HEK293 (cell line): ENCODE measurements at regions not wholly inside any gene's neighbourhood (a gene's known extent, or its start where the extent isn't known, plus 50 kb on each side); places are given as distances from the start of the nearest gene placed in this dataset.
A peak's percentile ranks its signal among the peaks of the same experiment; 100 is the strongest.

Experiments
- CTCF ChIA-PET: fragments of 350-600 bp; formaldehyde crosslinking; extraction: SDS; loops from one replicate; lab custom pipeline; 2021; ENCODE audit warnings: antibody characterized with exemption; lab: Yijun Ruan, JAX
- POLR2A ChIA-PET: fragments of 300-600 bp; formaldehyde crosslinking; extraction: SDS; loops from one replicate; lab custom pipeline; 2020; ENCODE audit warnings: antibody characterized with exemption, inconsistent platforms; lab: Yijun Ruan, JAX
- H3K27ac ChIP-seq: fragments of 200-500 bp; sonication (Bioruptor generic); 2 replicates; pipeline ENCODE4 v1.5.1; 2014; ENCODE audit warnings: low read depth, low read length, control low read depth, inconsistent platforms; ENCODE audit errors: extremely low read depth
- H3K36me3 ChIP-seq, 2 experiments: fragments of 200-500 bp in 1 of 2; sonication (Bioruptor generic) in 1 of 2; 1 replicate in 1 of 2; 2 replicates in 1 of 2; pipeline ENCODE4 v1.5.1; 2014 to 2017; ENCODE audit warnings: inconsistent platforms in 2 of 2, low read length in 2 of 2; ENCODE audit not compliant: control insufficient read depth in 2 of 2, insufficient read depth in 1 of 2
- H3K4me1 ChIP-seq: fragments of 200-500 bp; sonication (Bioruptor generic); 2 replicates; pipeline ENCODE4 v1.5.1; 2014; ENCODE audit warnings: mild to moderate bottlenecking, low read length, inconsistent platforms; ENCODE audit not compliant: control insufficient read depth, insufficient read depth
- H3K4me3 ChIP-seq: 2 replicates; pipeline ENCODE4 v1.5.1; 2011; ENCODE audit warnings: low read depth, mild to moderate bottlenecking, control low read depth, low read length, moderate library complexity
- H3K9me3 ChIP-seq: fragments of 200-500 bp; sonication (Bioruptor generic); 2 replicates; pipeline ENCODE4 v1.5.1; 2014; ENCODE audit warnings: low read depth, low read length, inconsistent platforms; ENCODE audit not compliant: control insufficient read depth, insufficient read depth
- BCL11A ChIP-seq: fragments of 450-650 bp; formaldehyde crosslinking; IDR thresholded peaks from 2 replicates; pipeline ENCODE4 v1.5.1; 2016; ENCODE audit warnings: low read depth, missing biosample characterization, missing genetic modification characterization
- KLF7 ChIP-seq: fragments of 450-650 bp; formaldehyde crosslinking; IDR thresholded peaks from 2 replicates; pipeline ENCODE4 v1.5.1; 2016; ENCODE audit warnings: missing biosample characterization, missing genetic modification characterization, borderline replicate concordance
- SCRT2 ChIP-seq: fragments of 450-650 bp; formaldehyde crosslinking; IDR thresholded peaks from 2 replicates; pipeline ENCODE4 v1.5.1; 2016; ENCODE audit warnings: missing biosample characterization, missing genetic modification characterization
- ZNF133 ChIP-seq: fragments of 450-650 bp; formaldehyde crosslinking; IDR thresholded peaks from 2 replicates; pipeline ENCODE4 v1.5.1; 2016; ENCODE audit warnings: missing biosample characterization, missing genetic modification characterization
- ZNF202 ChIP-seq: fragments of 450-650 bp; formaldehyde crosslinking; IDR thresholded peaks from 2 replicates; pipeline ENCODE4 v1.5.1; 2016; ENCODE audit warnings: missing biosample characterization, missing genetic modification characterization, borderline replicate concordance
- ZNF221 ChIP-seq: fragments of 450-650 bp; formaldehyde crosslinking; IDR thresholded peaks from 2 replicates; pipeline ENCODE4 v1.5.1; 2017; ENCODE audit warnings: missing biosample characterization, missing genetic modification characterization, borderline replicate concordance
- ZNF48 ChIP-seq: fragments of 450-650 bp; formaldehyde crosslinking; IDR thresholded peaks from 2 replicates; pipeline ENCODE4 v1.5.1; 2016; ENCODE audit warnings: missing biosample characterization, missing genetic modification characterization
- ZNF530 ChIP-seq: fragments of 450-650 bp; formaldehyde crosslinking; IDR thresholded peaks from 2 replicates; pipeline ENCODE4 v1.5.1; 2016; ENCODE audit warnings: low read depth, missing biosample characterization, missing genetic modification characterization
- ZNF555 ChIP-seq: fragments of 450-650 bp; formaldehyde crosslinking; conservative IDR thresholded peaks from 2 replicates; pipeline ENCODE4 v1.5.1; 2017; ENCODE audit warnings: missing biosample characterization, mild to moderate bottlenecking, missing genetic modification characterization, inconsistent platforms
- ZNF658 ChIP-seq: fragments of 450-650 bp; formaldehyde crosslinking; IDR thresholded peaks from 2 replicates; pipeline ENCODE4; 2016; ENCODE audit warnings: missing biosample characterization, missing genetic modification characterization
- ZNF670 ChIP-seq: fragments of 450-650 bp; formaldehyde crosslinking; IDR thresholded peaks from 2 replicates; pipeline ENCODE4 v1.5.1; 2016; ENCODE audit warnings: missing biosample characterization, missing genetic modification characterization, low read depth
- ZNF76 ChIP-seq: fragments of 450-650 bp; formaldehyde crosslinking; IDR thresholded peaks from 2 replicates; pipeline ENCODE4; 2016; ENCODE audit warnings: low read depth, missing biosample characterization, missing genetic modification characterization, borderline replicate concordance
- ZNF776 ChIP-seq: fragments of 450-650 bp; formaldehyde crosslinking; IDR thresholded peaks from 2 replicates; pipeline ENCODE4 v1.5.0; 2017; ENCODE audit warnings: missing biosample characterization, missing genetic modification characterization, borderline replicate concordance
- ZNF777 ChIP-seq: fragments of 450-650 bp; formaldehyde crosslinking; IDR thresholded peaks from 2 replicates; pipeline ENCODE4 v1.5.1; 2017; ENCODE audit warnings: missing biosample characterization, missing genetic modification characterization, borderline replicate concordance
- TF ChIP-seq, protein P1 (sequence below): fragments of 450-650 bp; formaldehyde crosslinking; IDR thresholded peaks from 2 replicates; pipeline ENCODE4 v1.5.1; 2016; ENCODE audit warnings: missing biosample characterization, missing genetic modification characterization, low read depth

DNA sequence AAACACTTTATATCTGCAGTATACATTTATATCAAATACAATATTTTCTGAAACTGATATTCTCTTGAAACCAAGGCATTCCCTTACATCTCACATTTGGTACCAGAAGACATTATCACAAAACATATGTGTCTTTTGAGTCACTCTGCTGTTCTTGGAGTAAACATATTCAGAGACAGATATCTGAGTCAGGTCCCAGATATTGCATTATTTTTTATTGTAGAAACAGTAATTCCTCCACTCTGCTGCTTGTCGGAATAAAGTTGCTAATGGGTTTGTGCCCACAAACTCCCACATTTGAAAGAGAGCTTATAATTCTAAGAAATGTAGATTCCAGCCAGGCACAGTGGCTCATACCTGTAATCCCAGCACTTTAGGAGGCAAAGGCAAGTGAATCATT lies 261.1 kb upstream of the DAPK1 start:
- H3K4me1 ChIP-seq: no peaks in the 10 kb centered on the region
- H3K36me3 ChIP-seq: no peaks in the 10 kb centered on the region
- H3K4me3 ChIP-seq: no peak overlapping the region
- H3K27ac ChIP-seq: no peak overlapping the region
- H3K9me3 ChIP-seq: no peaks in the 10 kb centered on the region
- ChIA-PET CTCF (no interaction called here), POLR2A (no interaction called here)
- TF ChIP-seq ZNF777 (tag by site-specific recombination) (no peak), BCL11A (tag by site-specific recombination) (no peak)

- Histone ChIP-seq H3K4me3 (no peak overlapping the region), H3K36me3 (no peaks in the 10 kb centered on the region)
- TF ChIP-seq ZNF48 (no peak), ZNF555 (tag by site-specific recombination) (no peak)
- TF ChIP-seq, all 188 proteins: peak for 0
- H3K4me1 ChIP-seq: no peaks in the 10 kb centered on the region
- no peaks in the 10 kb centered on the region for H3K9me3 ChIP-seq
- ChIA-PET CTCF (interaction anchor here (0.6 kb wide), 1 partner anchor 9 kb away, joined by 3 read pairs; no protein-coding TSS in a partner anchor), POLR2A (no interaction called here)
- no peak overlapping the region for H3K27ac ChIP-seq
Observed at GRCh38 chr9:87237336-87237735, 260.3 kb upstream of the DAPK1 start.

DNA sequence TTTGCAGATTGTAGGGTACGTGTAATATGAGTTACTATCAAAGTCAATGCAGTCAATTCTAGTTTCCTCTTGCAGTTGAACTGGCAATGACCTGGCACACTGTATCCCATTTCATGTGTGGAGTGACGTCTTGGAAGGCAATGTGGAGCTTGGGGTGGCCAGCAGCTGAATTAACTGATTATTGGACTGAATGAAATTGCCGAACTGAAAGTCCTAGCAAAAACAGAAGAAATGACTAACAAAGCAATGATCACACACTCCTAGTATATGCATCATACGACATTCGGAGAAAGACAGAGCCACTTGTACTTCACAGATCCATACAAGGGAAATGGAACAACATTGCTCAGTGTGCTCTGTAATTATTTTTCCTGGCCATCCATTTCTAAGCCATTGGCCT lies 259.1 kb upstream of the DAPK1 start:
- POLR2A ChIA-PET: no interaction called here
- Histone ChIP-seq H3K9me3 (no peaks in the 10 kb centered on the region), H3K4me3 (no peak overlapping the region), H3K27ac (no peak overlapping the region), H3K4me1 (no peaks in the 10 kb centered on the region), H3K36me3 (no peaks in the 10 kb centered on the region)
- CTCF ChIA-PET: no interaction called here
- TF ChIP-seq ZNF133 (peak; percentile 64; the same call in 1 of the 2 replicates), ZNF221 (tag by site-specific recombination) (no peak), ZNF777 (tag by site-specific recombination) (no peak)

DNA sequence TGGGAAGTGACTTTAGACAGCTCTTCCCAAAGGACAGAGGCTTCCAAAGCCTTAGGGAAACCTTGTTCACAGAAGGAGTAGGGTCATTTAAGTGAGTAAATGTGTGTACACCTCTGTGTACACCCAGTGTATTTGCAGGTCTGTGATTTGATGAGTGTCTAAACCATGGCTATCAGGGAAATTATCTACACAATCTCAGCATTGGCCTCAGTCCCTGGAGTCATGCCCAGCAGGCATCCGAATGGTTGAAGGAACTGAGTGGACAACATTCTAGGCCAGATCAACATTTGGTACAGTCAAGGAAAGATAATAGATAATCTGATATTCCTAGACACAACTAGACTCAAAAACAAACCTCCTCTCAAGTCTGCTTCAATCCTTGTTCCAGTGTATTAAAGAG lies 258.4 kb upstream of the DAPK1 start:
- POLR2A ChIA-PET: no interaction called here
- TF ChIP-seq ZNF670 (tag by site-specific recombination): no peak
- TF ChIP-seq, protein P1, sequence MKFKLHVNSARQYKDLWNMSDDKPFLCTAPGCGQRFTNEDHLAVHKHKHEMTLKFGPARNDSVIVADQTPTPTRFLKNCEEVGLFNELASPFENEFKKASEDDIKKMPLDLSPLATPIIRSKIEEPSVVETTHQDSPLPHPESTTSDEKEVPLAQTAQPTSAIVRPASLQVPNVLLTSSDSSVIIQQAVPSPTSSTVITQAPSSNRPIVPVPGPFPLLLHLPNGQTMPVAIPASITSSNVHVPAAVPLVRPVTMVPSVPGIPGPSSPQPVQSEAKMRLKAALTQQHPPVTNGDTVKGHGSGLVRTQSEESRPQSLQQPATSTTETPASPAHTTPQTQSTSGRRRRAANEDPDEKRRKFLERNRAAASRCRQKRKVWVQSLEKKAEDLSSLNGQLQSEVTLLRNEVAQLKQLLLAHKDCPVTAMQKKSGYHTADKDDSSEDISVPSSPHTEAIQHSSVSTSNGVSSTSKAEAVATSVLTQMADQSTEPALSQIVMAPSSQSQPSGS (tag by site-specific recombination): no peak
- no peak for TF ChIP-seq KLF7 (tag by site-specific recombination)
- no peak for TF ChIP-seq ZNF658 (tag by site-specific recombination)
- no peak for TF ChIP-seq SCRT2 (tag by site-specific recombination)
- no peak for TF ChIP-seq ZNF202 (tag by site-specific recombination)
- TF ChIP-seq ZNF776 (tag by site-specific recombination): no peak
- TF ChIP-seq ZNF530 (tag by site-specific recombination): no peak
- no peak for TF ChIP-seq ZNF76 (tag by site-specific recombination)
- H3K4me1 ChIP-seq: no peaks in the 10 kb centered on the region
- no peak overlapping the region for H3K4me3 ChIP-seq
- no peak overlapping the region for H3K27ac ChIP-seq
- H3K9me3 ChIP-seq: no peaks in the 10 kb centered on the region
- CTCF ChIA-PET: no interaction called here
- no peaks in the 10 kb centered on the region for H3K36me3 ChIP-seq
